ENCODE measurements at regions not wholly inside any gene's neighbourhood (a gene's known extent, or its start where the extent isn't known, plus 50 kb on each side); places are given as distances from the start of the nearest gene placed in this dataset.

DNA sequence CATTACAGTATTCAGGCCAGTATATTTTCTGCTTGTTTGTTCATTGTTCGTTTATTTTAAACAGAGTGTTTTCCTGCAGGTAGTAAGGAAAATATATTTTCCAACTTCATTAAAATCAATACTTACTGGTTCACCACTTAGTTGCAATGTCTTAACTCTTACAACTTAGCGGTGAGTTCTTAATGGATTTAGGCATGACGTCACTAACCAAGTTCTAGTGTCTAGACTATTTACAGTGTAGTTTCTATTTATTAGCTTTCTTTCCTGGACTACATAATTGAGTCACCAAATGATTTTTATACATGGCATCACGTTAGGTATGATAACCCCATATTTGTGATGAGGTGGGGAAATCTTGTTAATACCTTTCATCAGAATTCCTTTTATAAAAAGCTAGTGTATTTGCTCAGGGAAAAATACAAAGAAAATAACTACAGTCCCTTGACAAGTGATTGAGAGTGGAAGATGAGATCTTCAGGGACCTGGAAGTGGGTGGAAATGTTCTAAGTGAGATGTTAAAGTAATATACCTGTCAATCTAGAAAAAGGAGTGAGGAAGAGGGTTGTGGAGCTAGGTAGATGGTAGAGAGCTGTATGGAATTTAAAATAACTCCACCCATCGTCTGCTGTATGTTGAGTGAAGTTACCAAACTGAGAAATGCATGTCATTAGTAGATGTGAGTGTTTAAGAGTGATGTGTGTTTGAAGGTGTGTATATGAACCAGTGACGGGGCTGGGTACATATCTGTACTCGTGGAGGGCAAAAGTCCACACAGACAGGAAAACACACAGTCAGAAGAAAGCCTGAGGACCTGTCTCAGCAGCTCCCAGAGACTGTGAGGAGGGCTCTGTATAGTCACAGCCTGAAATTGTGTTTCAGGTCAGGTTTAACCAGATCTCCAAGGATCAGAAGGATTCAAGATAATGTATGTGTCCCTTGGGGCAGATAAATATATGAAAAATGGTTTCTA is 197.6 kb upstream of the ADAMTS5 start:
- in situ Hi-C loops (cut with HindIII; ENCODE audit: low pct_ligation_motif_present, low pct_unique_long_range_greater_than_20kb, low sequenced_read_pairs), result no loop called here
- DNase-seq, result no peak

DNA sequence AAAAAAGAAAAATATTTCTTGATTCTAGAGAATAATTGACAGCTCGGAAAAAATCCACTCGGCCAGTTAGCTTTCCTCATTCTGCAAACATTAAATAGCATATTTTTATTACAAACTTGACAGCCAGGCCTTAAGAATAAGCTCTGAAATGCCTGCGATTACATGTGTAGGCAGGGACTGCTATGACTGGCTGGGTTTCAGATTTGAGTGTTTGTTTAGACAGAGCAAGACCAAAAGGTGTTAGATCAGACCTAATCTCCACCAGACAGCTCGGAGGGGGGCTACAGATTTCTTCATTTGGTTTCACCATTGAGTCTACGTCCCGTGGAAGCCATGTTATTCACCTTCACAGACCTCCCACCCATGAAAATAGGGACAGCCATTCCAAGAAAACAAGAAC is 192.1 kb upstream of the ADAMTS5 start:
- in situ Hi-C loops (cut with HindIII; ENCODE audit: low pct_ligation_motif_present, low pct_unique_long_range_greater_than_20kb, low sequenced_read_pairs), result no loop called here

DNA sequence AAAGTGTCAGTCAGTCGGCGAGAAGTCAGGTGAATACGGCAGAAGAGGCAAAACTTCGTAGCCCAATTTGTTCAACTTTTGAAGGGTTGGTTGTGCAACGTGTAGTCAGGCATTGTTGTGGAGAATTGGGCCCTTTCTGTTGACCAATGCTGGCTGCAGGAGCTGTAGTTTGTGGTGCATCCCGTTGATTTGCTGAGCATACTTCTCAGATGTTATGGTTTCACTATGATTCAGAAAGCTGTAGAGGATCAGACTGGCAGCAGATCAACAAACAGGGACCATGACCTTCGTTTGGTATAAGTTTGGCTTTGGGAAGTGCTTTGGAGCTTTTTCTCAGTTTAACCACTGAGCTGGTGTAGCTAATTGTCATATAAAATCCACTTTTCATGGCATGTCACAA is 190.2 kb upstream of the ADAMTS5 start:
- in situ Hi-C loops (cut with HindIII; ENCODE audit: low pct_ligation_motif_present, low pct_unique_long_range_greater_than_20kb, low sequenced_read_pairs), result no loop called here
- DNase-seq, result no peak

More for the DNA sequence above, 192.1 kb upstream of the ADAMTS5 start:
- no peak for DNase-seq

DNA sequence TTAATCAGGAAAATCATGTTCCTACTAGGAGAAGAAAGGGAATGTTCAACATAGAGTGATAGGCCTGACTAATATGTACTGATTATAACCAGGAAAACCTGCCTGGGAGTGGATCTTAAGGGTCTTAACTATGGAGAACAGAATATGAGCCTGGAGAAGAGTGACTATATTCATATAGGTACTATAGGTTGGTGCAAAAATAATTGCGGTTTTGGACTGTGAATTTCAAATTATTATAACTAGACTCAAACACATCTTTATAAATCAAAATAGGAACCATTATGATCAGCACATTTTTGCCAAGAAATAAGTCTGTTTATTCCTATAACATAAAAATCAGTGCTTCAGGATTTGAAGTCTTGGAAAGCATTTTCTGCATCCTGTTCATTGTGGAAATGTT is 189.8 kb upstream of the ADAMTS5 start:
- in situ Hi-C loops (cut with HindIII; ENCODE audit: low pct_ligation_motif_present, low pct_unique_long_range_greater_than_20kb, low sequenced_read_pairs), result no loop called here
- no peak for DNase-seq

DNA sequence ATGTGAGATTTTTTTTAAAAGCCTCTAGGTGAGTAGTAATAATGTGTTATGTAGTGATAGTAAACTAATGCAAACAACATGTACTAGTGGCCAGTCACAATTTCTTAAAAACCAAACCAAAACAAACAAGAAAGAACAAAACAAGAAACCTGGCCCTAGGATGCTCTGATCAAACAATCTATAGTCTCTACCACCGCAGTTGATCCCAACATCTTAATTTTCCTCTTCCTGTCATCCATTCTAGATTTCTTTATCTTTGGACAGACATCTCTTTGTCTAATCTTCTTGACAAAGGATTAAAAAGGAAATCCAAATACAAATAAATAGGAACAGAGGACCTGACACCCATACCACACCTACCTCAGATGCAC is 188.2 kb upstream of the ADAMTS5 start:
- in situ Hi-C loops (cut with HindIII; ENCODE audit: low pct_ligation_motif_present, low pct_unique_long_range_greater_than_20kb, low sequenced_read_pairs), result no loop called here
- DNase-seq, result no peak

DNA sequence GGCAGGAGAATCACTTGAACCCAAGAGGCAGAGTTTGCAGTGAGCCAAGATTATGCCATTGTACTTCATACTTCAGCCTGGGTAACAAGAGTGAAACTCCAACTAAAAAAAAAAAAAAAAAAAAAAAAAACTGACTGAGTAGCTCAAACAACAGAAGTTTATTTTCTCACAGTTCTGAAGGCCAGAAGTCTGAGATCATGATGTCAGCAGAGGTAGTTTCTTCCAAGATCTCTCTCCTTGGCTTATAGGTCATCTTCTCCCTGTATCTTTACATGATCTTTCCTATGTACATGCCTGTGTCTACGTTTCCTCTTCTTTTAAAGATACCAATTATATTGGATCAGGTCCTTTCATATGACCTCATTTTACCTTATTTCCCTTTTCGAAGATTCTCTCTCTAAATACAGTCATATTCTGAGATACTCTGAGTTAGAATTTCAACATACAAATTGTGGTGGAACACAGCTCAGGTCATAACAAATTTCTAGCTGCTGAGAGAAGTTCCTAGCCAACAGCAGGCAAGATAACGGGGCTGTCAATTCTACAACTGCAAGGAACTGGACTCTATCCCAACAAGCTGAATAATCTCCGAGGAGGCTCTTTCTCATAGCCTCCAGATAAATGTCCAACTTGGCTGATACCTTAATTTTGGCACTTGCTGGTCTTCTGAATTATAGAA is 187.7 kb upstream of the ADAMTS5 start:
- DNase-seq, result no peak
- in situ Hi-C loops (cut with HindIII; ENCODE audit: low pct_ligation_motif_present, low pct_unique_long_range_greater_than_20kb, low sequenced_read_pairs), result no loop called here

DNA sequence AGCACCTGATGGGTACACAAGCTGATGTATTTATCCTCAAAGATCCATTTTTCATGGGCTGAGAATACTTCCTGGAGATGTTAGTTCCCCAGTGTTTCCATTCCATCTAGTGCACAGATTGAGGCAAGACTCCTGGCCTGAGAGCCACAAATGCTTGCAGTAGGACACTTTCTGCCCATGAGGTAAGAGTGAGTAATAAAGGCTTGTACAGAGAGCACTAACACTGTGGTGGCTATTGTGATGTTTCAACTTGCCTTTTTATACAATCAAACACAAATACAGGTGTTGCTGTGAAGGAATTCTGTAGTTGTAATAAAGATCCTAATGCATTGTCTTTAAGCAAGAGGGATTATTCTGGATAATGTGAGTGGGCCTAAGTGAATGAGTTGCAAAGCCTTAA is 186.1 kb upstream of the ADAMTS5 start:
- no peak for DNase-seq
- in situ Hi-C loops (cut with HindIII; ENCODE audit: low pct_ligation_motif_present, low pct_unique_long_range_greater_than_20kb, low sequenced_read_pairs), result no loop called here

DNA sequence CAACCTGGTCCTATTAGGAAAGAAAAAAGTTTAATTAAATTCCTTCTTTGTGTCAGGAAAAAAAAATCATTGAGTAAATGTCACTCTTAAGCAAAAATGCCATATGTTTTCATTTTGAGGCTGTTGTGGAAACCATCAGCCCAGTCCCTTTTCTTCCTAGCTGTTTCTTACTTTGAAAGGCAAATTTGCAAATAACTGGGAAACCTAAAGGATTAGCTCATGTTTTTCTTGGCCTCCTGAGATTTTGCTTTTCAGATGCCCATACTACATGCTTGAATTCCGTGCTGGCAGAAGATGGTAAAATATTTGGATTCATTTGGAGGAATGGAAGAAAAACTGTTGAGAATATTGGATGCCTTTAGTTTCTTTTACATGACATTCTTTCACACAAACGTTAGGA is 182.1 kb upstream of the ADAMTS5 start:
- no peak for DNase-seq
- in situ Hi-C loops (cut with HindIII; ENCODE audit: low pct_ligation_motif_present, low pct_unique_long_range_greater_than_20kb, low sequenced_read_pairs), result no loop called here

DNA sequence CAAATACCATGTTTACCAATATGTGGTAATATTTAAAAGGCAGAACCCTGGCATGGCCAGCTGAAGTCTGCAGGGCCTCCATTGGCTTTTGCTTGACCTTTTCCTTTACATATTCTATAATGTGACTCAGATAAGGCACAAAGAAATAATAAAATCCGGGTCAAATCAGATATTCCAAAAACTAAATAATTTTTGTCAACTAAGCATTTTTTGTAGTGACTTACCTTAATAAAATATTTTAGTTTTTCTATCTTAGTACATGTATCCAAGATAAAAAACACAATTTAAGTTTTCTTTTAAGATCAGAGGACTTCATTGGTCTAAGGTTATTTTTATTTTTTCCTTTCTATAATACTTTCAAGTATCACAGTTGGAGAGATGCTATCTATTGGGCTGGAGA is 179.4 kb upstream of the ADAMTS5 start:
- DNase-seq, result no peak
- in situ Hi-C loops (cut with HindIII; ENCODE audit: low pct_ligation_motif_present, low pct_unique_long_range_greater_than_20kb, low sequenced_read_pairs), result no loop called here

DNA sequence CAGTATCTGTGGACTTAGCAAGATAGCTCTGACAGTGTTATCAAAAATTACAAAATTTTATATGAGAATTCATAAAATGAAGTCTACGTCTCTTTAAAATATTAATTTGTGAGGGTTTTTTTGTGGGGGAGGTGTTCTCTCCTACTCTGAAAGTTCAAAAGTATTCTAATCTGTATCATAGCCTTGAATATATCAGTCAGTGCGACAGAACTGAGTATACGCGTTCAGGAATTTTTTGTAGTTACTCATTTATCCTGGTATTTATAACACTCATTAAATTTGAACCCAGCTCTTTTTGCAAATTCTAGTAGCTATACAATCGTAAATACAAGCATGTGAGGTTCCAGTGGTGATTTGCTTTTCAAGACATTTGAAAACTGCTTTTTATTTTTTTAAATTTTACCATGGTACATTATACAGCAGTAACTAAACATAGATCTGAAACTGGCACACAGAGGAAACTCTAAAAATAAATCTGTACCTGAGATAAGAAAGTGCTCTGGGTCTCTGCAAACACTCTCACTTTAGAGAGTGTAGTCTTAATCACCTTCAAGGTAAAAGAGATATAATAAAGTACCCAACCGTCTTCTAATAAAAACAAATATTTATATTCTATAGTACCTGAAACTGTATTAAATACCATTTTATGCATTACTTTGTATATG is 178.4 kb upstream of the ADAMTS5 start:
- DNase-seq, result no peak
- in situ Hi-C loops (cut with HindIII; ENCODE audit: low pct_ligation_motif_present, low pct_unique_long_range_greater_than_20kb, low sequenced_read_pairs), result no loop called here

DNA sequence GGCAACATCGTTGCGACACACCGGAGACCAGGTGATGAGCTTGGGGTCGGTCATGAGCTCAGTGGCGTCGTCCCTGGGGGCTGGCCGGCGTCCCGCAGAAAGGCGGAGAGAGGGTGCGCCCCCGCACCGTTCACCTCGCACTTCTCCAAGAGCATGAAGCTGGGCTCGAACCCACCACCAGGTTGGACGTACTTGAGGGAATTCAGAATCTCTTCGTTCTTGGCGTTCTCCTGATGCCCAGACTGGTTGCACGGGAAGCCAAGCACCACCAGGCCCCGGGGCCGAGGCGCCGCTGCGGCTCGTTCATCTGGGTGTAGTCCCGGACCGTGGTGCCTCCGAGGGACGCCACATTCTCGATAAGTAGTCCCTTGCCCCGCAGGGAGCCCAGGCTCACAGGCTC is 176.6 kb upstream of the ADAMTS5 start:
- DNase-seq, result no peak
- in situ Hi-C loops (cut with HindIII; ENCODE audit: low pct_ligation_motif_present, low pct_unique_long_range_greater_than_20kb, low sequenced_read_pairs), result no loop called here

DNA sequence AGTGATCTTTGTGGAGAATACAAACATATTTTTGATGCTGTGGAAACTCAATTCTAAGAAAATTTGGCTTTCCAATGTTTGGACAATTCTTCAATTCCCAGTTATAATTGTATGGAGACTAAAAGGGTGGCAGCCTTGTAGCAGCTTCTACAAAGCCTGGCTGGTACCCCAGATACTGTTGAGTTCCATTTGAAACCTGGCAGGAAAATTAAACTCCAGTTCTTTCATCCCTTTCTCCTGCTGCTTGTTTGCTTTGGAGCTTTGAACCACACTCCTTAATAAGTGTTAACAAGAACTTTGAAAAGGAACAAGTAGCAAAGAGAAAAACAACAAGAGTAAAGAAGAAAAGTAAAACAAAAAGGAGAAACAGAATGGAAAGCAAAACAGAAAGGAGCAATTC is 172.6 kb upstream of the ADAMTS5 start:
- in situ Hi-C loops (cut with HindIII; ENCODE audit: low pct_ligation_motif_present, low pct_unique_long_range_greater_than_20kb, low sequenced_read_pairs), result no loop called here
- no peak for DNase-seq

DNA sequence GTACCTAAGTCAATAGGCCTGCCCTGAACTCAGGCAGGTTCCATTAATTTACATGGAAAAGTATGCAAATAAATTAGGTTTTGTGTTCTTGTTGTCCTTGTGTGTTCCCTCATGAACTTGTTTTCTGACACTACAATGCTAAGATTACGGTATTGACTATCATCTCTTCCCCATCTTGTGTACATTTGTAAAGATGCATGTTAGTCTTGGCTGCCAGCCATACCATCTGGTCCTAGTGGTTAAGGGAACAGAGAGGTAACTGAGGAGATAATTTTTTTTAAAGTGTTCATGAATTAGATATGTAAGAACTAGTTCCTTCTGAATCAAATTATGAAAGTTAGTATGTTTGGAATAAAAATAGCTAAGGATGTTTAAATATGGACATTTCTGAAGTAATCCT is 167.6 kb upstream of the ADAMTS5 start:
- no peak for DNase-seq
- in situ Hi-C loops (cut with HindIII; ENCODE audit: low pct_ligation_motif_present, low pct_unique_long_range_greater_than_20kb, low sequenced_read_pairs), result no loop called here

DNA sequence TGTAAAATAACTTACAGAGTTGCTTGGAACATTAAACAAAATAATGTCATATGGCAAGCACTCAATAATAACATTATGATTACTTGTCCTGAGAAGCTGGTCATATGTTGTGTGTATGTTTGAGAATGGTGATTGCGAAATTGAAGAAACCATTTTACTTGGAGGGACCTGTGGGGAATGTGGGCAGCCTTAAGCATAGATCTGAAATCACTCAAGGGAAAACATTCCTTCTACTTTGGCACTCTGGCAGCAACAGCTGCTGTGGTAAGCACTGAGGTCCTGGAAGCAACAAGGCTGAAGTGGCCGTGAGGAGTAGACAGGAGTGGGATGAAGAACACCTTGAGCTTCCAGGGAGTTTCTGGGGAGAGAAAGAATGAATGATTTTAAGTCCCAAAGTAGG is 165.4 kb upstream of the ADAMTS5 start:
- in situ Hi-C loops (cut with HindIII; ENCODE audit: low pct_ligation_motif_present, low pct_unique_long_range_greater_than_20kb, low sequenced_read_pairs), result no loop called here
- DNase-seq, result peak; percentile 30

DNA sequence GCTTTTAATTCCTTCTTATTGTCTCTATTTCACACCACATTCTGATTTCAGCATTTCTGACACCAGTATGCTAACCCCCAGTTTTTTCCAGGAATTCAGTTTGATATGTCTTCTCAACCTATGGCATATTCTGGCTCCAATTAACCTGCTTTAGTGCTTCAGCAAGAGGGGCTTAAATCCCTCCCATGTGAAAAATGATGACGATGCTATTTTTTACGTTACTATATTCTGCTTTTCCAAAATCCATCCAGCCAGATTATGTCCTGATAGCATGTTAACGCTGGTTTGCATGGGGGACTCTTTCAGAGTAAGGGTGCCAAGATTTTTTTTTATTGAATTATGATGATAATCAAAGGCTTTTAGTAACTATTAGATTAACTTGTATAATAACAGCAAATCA is 163.3 kb upstream of the ADAMTS5 start:
- in situ Hi-C loops (cut with HindIII; ENCODE audit: low pct_ligation_motif_present, low pct_unique_long_range_greater_than_20kb, low sequenced_read_pairs), result no loop called here
- DNase-seq, result no peak

DNA sequence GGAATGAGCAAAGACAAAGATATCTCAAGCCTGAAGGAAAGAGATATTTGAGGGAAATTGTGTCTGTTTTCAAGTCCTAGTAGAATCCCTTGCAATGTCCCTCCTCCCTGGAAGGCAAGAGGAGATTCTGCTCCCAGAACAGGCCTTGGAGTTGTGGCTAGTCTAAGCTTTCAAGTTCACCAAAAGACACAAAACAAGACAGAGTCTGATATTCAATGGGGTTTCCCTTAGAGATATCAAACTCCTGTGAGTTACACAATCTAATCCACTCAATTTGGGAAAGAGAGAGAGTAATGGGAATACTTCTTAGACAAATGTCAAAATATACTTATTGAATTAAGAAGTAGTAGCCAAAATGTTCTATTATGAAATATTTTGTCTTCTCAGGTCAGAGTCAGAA is 162.8 kb upstream of the ADAMTS5 start:
- in situ Hi-C loops (cut with HindIII; ENCODE audit: low pct_ligation_motif_present, low pct_unique_long_range_greater_than_20kb, low sequenced_read_pairs), result no loop called here
- no peak for DNase-seq

DNA sequence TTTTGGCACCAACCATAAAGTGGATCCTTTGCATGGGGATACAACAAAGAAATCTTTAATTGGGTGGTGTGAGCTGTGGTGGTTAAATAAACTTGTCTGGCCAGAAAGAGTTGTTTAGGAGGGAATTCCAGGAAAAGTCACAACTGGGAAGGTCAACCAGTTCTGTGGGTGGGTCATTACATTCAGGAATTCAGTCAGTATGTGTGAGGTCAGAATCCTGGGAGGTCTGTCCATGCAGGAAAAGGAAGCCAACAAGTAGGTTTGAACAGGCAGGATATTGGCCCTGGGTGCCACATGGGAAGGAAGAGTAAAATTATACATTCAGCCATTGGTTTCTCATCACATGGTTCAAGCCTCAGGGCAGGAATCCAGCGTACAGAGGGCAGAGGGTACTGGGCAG is 162.3 kb upstream of the ADAMTS5 start:
- no peak for DNase-seq
- in situ Hi-C loops (cut with HindIII; ENCODE audit: low pct_ligation_motif_present, low pct_unique_long_range_greater_than_20kb, low sequenced_read_pairs), result no loop called here

DNA sequence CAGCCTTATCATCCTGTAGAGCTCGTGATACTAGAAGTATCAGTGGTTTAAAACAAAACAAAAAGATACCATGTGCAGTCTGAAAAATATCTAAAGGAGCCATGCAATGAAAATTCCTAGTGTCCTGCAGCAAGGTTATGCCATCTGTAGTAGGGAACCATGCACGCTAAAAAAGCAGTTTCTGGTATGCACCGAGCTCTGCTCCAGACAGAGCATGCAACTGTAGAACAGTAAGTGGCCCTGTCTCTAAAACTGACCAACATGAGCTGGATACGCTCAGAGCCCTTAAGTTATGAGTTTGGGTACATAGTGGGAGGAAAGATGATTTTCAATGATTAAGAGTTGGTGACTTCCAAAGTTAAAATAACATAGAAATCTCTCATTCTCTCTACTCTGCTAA is 159.3 kb upstream of the ADAMTS5 start:
- DNase-seq, result no peak
- in situ Hi-C loops (cut with HindIII; ENCODE audit: low pct_ligation_motif_present, low pct_unique_long_range_greater_than_20kb, low sequenced_read_pairs), result no loop called here

DNA sequence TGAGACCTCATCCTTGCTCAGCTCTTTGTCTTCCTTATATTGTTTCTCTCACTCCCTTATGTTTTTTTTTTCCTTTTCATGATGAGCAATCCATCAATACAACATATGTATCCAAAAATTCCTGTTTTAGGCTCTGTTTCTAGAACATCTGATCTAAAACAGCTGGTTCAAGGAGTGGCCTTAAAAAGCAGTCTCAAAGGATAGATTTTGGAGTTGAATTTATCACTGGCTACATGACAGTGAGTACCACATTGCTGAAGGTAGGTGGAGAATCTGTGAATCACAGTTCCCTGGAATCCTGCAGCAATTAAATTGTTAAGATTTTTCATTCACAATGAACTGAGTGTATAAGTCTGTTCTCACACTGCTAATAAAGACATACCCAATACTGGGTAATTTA is 155.8 kb upstream of the ADAMTS5 start:
- no peak for DNase-seq
- in situ Hi-C loops (cut with HindIII; ENCODE audit: low pct_ligation_motif_present, low pct_unique_long_range_greater_than_20kb, low sequenced_read_pairs), result no loop called here

DNA sequence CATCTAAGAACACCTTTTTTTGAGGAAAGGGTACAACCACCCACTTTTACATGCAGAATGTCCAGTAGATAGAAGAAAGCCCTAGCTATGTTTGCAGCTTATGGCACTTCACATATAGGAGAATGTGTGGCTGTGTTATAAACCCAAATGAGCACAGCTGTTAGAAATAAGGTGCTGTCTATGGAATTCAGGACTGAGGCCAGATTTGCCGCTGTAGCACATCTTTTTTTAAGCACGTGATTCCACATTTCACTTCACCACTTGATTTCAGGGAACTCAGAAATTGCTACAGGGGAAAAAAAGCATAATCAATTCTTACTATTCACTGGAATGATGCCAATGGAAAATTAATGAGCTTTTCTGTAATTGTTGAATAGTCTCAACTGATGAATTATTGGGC is 147.2 kb upstream of the ADAMTS5 start:
- in situ Hi-C loops (cut with HindIII; ENCODE audit: low pct_ligation_motif_present, low pct_unique_long_range_greater_than_20kb, low sequenced_read_pairs), result no loop called here
- DNase-seq, result no peak
